GM12874 (cell line): ENCODE measurements at regions not wholly inside any gene's neighbourhood (a gene's known extent, or its start where the extent isn't known, plus 50 kb on each side); places are given as distances from the start of the nearest gene placed in this dataset.

Experiments used
- TF ChIP-seq, protein P1 (sequence below): IDR thresholded peaks from 2 replicates; pipeline ENCODE4 v1.5.1; 2011; ENCODE audit warnings: low read depth, mild to moderate bottlenecking, control low read depth, low read length, moderate library complexity; ENCODE audit not compliant: insufficient read depth

GRCh38 chr17:77266891-77267341 is 126.1 kb downstream of the SEC14L1 start:
- TF ChIP-seq, protein P1, sequence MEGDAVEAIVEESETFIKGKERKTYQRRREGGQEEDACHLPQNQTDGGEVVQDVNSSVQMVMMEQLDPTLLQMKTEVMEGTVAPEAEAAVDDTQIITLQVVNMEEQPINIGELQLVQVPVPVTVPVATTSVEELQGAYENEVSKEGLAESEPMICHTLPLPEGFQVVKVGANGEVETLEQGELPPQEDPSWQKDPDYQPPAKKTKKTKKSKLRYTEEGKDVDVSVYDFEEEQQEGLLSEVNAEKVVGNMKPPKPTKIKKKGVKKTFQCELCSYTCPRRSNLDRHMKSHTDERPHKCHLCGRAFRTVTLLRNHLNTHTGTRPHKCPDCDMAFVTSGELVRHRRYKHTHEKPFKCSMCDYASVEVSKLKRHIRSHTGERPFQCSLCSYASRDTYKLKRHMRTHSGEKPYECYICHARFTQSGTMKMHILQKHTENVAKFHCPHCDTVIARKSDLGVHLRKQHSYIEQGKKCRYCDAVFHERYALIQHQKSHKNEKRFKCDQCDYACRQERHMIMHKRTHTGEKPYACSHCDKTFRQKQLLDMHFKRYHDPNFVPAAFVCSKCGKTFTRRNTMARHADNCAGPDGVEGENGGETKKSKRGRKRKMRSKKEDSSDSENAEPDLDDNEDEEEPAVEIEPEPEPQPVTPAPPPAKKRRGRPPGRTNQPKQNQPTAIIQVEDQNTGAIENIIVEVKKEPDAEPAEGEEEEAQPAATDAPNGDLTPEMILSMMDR = peak; percentile 41; the same call in 1 of the 2 replicates

GRCh38 chr17:77269696-77270681 is 129.2 kb downstream of the SEC14L1 start:
- TF ChIP-seq, protein P1 = no peak

DNA sequence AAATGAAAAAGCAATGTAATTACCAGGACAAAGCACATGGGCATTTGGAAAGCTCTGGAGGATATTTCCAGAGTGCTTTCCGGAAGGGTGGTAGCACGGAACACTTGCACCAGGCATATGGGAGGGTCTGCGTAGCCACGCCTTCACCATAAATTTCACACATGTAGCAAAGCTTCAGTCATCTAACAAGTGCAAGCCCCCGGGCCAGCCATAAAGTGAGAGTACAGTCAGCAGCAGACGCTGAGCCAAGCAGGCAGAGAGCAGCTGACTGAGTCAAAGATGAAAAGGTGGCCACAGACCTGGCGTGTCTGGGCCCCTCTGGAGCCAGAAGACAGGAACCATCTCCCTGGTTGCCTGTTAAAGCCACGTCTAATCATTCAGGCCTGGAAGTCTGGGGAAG is 130.6 kb downstream of the SEC14L1 start:
- TF ChIP-seq, protein P1 = no peak

DNA sequence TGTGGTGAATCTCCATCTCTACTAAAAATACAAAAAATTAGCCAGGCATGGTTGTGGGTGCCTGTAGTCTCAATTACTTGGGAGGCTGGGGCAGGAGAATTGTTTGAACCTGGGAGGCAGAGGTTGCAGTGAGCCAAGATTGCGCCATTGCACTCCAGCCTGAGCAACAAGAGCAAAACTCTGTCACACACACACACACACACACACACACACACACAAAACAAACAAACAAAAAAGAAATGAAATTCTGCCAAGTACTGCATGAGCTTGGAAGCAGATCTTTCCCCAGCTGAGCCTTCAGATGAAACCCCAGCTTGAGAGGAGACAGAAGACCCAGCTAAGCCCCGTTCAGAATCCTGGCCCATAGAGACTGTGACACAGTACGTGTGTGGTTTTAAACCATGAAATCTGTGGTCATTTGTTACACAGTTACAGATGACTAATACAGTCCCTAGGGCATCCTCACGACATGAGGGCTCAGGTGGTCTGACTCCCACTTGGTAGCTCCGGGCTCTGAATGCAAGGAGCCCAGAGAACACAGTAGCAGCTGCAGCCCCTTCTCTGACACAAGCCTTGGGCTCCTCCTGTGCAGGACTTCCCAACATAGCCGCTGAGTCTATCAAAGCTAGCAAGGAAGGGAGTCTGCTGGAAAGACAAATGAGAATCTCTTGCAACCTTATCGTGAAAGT is 132.8 kb downstream of the SEC14L1 start:
- TF ChIP-seq, protein P1 = no peak

DNA sequence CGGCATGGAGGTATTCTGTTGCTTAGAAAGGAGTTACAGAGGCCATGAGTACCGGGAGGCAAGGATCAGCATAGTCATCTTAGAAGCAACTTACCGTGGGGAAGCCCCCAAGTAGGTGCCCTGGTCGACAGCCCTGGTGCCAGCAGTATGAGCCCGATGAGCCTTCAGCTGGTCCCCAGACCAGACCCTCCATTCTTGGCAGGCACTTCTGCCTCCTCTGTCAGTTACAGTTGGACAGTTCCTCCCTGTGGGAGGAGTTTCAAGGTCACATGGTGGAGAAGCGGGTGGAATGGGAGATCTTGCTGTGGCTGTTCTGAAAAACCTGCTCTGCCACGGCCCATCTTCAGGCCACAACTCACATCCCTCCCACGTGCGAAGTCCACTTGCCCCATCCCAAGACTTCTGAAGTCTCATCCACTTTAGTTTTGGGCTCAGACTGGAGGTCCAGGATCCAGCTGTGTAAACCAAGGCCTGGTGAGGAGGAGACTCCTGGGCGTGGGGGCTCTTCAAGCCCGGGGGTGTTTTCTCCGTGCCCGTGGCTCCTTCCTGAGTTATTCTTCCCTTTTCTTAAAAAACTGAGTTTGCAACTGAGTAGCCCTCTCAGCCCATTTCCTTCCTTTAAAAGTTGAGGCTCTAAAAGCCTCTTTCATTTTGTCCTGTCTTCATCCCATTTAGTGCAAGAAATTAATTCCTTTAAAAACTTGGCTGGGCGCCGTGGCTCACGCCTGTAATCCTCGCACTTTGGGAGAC is 133.5 kb downstream of the SEC14L1 start:
- TF ChIP-seq, protein P1 = no peak

GRCh38 chr17:77279448-77280303 is 138.9 kb downstream of the SEC14L1 start:
- TF ChIP-seq, protein P1 = no peak
